DMS79 treated with DMSO at 0.1 percent for 48 hours (cell line): ENCODE measurements at regions not wholly inside any gene's neighbourhood (a gene's known extent, or its start where the extent isn't known, plus 50 kb on each side); places are given as distances from the start of the nearest gene placed in this dataset.

Experiments used
- DNase-seq: peaks from one replicate; lab custom pipeline; 2025; lab: John Stamatoyannopoulos, UW

DNA sequence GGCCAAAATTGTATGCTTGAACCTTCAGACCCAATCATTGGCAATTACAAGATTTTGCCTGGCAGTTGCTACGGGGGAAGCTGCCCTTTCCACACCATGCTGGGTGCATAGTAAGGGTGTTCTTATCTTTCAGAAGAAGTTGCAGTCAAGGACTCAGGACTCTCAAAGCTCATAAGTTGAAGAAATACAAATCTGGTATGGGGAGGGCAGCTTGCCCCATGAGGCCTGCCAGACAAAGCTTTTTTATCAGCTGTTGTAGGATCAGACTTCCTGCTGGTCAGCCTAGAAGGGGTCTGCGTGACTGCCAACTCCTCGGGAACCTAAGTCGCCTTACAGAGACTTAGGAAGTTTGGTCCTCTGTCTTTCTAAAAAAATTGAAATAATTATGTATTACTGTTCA lies 174.9 kb upstream of the TECRL start:
- no peak for DNase-seq

DNA sequence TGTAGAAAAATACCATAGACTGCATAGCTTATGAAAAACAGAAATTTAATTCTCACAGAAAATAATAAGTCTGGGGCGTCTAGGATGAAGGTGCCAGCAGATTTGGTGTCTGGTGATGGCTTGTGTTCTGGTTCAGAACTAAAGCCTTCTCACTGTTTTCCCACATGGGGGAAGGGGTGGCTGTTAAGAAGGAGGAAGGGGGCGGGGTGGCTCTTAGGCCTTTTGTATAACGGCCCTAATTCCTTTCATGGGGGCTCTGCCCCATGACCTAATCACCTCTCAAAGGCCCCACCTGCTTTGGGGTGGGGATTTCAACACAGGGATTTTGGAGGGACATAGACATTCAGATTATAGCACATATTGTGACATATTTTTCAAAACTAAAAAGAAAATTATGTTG lies 173.2 kb upstream of the TECRL start:
- DNase-seq: no peak

DNA sequence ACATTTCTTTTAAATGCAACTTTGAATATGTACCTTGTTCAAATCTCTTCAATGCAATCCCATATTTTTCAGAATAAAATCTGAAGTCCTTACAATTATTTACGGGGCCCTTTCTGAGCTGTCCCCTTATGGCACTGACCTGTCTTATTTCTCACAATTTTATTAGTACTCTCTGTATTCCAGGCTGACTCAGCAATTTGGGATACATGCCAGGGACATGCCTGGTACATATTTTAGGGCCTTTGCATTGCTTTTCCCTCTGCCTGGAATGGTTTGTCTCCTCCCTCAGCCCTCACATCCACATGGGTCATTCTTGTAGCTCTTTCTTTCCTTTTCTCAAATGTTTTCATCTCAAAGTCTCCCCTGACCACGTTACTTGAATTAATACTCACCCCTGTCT lies 172.2 kb upstream of the TECRL start:
- DNase-seq: no peak

DNA sequence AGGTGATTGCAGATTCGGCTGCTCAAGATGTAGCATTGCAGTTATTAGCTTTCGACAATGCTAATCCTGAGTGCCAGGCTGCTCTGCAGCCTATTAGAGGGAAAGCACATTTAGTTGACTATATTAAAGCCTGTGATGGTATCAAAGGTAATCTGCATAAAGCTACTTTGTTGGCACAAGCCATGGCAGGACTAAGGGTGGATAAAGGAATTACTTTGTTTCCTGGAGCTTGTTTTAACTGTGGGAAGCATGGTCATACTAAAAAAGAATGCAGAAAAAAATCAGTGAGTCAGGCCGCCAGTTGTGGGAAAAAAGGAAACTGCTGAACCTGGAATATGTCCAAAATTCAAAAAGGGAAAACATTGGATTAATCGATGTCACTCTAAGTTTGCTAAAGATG lies 154.9 kb upstream of the TECRL start:
- DNase-seq: no peak

DNA sequence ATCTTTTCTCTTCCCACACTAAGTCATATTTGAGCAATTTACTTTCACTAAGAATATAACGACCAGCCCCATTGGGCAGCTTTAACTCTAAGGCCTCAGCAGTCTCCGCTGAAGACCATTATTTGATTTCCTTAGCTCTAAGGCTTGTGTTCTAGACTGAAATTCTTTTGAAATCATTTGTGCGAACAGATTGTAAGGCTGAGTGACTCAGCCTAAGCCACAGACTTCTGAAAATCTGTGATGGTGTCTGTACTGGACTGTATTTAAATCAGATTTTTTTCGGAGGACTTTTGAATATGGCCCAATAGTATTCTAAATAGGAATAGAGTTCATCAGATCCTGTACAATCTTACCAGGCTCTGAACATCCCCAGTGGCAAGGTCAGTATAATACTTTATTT lies 150.3 kb upstream of the TECRL start:
- no peak for DNase-seq

DNA sequence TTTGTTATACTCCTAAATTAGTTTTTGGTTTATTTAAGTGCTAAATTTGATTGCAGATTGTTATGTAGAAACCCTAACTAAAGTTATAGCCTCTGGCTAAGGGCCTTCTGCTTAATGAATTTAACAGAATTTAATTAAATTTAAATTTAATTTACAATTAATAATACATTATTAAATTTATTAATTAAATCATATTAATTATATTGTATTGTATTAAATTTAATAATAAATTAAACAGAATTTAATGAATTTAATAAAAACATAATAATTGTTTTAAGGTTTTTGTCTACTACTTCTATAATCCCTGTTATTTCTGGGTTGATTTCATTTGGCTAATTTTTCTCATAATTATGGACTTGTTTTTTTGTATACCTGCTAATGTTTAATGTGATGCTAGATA lies 141.9 kb upstream of the TECRL start:
- DNase-seq: no peak

DNA sequence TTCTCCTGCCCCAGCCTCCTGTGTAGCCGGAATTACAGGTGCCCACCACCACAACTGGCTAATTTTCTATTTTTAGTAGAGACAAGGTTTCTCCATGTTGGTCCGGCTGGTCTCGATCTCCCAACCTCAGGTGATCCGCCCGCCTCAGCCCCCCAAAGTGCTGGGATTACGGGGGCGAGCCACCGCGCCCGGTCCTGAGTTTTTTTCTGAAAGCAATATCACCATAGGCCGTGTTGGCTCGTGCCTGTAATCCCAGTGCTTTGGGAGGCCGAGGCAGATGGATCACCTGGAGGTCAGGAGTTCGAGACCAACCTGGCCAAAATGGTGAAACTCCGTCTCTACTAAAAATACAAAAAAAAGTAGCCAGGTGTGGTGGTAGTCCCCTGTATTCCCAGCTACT lies 136.3 kb upstream of the TECRL start:
- DNase-seq: no peak

DNA sequence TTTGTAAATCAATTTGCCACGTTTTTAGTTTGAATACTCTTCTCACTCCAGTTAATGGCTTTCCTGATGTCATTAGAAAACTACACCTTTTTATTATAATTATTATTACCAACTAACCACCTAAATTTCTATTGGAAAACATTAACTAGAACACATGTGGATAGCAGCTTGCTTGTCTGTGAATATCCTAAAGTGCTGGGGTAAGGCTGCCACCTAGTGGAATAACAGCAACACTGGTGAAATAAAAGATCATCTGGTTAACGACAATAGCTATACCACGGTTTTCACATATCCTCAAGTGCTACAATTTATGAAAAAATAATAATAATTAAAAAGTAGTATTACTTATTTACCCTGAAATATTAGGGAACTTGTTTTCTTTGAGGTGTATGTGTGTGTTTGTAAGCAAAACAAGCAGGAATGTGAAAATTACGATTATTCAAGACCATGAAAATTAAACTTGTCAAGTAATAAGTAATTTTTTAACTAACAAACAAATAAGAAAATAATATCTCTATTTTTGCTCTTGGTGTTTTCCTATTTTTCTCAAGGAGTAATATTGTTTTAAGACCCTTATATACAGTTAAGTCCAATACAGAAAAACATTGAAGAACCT lies 130.1 kb upstream of the TECRL start:
- DNase-seq: peak; percentile 23

DNA sequence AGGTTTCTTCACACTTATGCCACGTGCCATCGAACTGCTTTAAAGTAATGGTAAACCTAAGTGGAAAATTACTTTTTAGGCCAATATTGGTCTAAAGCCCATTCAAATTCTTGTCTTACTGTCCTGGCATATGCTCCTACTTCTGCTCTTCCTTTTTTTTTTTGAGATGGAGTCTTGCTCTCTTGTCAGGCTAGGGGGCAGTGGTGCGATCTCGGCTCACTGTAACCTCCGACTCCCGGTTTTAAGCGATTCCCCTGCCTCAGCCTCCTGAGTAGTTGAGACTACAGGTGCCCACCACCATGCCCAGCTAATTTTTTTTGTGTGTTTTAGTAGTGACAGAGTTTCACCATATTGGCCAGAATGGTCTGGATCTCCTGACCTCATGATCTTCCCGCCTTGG lies 129.0 kb upstream of the TECRL start:
- DNase-seq: no peak

DNA sequence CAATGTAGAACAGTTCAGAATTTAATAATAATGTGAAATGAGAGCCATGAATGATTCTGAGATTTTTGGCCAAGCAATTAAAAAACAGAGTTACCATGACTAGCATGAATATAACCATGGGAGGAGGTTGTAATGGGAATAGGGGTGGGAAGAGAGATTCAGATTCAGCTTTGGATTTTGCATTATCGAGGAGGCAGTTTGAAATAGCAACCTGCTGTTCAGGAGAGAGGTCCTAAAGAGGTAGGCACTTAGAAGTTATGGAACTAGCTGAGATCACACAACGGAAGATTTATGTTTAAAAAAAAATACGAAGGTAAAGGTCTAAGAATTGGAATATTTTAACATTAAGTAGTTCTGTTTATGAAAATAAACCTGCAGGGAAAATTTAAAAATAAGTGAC lies 124.4 kb upstream of the TECRL start:
- no peak for DNase-seq

DNA sequence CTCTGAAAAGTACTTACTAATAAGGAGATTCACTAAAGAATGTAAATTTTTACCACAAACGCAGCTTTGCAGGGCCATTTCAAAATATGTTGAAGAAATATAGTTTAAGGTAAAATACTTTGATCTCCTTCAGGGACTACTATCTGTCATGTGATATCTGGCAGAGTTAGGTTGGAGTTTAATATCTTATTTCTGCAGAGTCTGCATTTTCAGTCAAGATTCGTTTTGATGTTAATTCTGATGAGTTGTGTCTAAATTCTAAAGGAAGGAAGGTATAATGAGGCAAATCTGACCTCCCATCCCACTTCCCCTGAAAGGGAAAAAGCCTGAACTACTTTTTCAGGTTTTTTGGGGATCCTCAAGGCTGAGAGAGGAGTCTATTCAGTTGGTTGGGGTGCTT lies 123.9 kb upstream of the TECRL start:
- DNase-seq: no peak

DNA sequence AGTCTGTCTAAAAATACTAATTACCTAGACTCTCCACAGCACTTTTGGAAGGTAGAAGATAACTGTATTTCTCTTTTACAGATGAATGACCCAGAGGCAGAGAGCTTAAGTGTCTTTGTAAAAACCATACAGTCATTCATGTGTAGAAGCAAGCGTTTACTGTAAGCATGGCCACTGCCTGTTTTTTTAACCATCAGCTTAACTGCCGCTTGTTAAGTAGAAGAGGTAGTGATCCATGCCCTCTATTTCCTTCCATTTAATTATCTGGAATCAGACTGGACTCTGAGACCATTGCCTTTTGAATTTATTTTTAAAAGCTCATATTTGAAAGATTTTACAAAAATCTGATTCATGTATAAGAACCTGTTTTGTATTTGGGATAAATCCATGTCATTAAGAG lies 111.2 kb upstream of the TECRL start:
- DNase-seq: no peak

DNA sequence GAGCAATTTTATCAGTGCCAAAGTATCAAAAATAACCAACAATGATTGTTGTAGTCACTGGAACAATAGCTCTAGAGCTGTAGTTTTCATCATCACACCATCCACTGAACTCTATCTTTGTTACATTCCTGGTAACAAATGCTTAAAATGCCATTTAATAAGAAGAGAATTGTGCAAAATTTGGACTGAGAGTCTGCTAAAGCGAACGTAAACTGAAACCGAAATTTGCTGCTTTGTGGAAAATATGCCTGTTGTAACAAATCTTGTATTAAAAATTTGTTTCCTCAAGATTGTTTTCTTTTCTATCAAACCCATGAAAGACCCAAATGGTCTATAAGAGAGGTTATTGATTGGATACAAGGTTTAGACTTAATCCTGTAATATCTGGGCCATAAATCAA lies 109.3 kb upstream of the TECRL start:
- DNase-seq: no peak

DNA sequence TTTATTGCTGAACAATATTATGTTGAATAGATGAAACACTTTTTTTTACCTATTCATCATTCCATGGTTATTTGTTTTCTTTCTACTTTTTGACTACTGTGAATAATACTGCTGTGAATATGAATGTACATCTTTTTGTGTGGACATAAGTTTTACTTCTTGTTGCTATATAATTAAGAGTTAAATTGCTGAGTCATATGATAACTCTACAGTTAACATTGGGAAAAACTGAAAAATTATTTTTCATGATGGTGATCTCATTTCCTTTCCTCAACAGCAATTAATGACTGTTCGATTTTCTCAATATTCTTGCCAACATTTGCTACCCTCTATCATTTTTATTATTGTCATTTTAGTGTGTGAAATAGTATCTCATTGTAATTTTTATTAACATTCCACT lies 106.9 kb upstream of the TECRL start:
- no peak for DNase-seq

DNA sequence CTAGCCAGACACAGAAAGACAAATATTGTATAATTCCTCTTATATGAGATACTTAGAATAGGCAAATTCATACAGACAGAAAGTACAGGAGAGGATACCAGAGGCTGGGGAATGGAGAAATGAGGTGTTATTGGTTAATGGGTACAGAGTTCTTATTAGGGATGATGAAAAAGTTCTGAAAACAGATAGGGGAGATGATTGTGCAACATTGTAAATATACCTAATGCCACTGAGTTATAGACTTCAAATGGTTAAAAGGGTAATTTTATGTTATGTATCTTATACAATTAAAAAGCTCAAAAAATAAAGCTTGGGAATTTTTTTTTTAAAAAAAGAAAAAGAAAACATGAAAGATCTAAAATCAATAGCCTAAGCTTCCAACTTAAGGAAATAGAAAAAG lies 98.8 kb upstream of the TECRL start:
- DNase-seq: no peak

DNA sequence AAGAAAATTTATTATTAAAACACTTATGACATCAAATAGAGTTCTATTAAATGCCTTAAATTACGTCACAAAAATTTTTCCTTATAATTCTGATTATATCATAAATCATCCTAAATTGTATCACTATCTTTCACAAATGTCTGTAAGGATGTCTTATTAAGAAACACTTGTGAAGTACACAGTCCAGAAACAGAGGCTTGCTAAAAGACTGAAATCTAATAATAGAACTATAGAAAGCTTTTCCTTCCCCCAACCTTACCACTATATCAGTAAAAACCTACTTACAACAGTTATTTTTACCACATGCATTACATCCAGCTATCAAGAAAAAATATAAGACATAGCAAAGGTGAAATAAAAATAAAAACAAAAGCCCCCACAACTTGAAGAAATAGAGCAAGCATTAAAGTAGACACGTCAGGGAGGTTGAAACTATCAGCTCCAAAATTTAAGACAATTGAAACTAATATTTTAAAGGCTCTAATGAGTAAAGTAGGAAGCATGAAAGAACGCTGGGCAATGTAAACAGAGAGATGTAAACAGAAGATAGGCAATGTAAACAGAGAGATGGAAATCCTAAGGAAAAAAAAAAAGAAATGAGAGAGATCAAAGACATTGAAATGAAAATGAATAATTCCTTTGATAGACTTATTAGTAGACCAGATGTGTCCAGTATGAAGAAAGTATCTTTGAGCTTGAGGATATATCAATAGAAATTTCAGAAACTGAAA lies 94.9 kb upstream of the TECRL start:
- no peak for DNase-seq

DNA sequence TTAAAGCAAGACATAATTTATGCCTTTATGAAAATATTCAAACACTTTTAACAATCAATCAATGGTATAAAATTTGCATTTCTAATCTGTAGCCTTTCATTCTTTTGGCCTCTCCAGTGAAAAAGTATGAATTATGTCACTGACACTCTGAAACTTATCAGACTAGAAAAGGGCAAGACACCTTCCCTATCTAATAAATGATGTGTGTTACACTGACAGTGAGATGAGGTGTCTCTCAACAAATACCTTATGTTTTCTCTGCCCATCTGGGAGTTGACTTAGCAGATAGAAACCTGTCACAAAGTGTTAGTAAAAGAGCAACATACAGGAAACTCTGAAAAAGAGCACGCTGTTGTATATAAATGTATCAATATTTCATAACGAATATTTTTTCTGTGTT lies 94.2 kb upstream of the TECRL start:
- no peak for DNase-seq

DNA sequence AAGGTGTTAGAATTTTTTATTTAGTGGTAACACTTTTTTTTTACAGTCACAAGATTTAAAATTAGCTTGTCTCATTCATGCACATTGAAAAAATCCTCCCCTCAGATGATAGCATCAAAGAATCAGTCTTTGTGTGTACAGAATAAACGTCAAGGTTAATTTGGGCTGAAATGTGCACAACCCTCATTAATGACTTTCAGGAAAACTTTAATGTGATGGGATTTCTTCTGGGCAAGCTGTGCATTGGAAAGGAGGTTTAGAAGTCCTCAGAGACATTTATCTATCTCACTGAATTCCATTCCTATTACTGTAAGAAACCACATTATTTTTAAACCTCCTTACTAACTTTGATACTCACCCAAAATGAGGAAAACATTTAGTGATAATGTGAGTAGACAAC lies 88.2 kb upstream of the TECRL start:
- DNase-seq: no peak

DNA sequence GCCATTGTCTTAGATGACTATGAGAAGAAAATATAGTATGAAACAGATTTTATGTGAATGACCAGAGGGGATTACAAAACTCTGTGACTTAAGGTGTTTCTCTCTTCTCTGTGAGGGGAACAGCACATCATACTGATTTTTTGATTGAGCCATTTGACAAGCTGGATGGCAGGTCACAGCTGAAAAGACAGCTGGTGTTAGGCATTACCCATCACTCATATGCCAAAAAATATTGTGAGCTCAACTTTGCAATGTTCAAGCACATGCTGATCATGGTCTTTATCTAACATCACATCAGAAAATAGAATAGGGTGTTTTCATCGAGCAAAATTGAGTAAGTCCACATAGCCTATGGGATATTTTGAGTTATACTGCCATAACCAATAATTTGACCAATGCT lies 86.7 kb upstream of the TECRL start:
- no peak for DNase-seq

DNA sequence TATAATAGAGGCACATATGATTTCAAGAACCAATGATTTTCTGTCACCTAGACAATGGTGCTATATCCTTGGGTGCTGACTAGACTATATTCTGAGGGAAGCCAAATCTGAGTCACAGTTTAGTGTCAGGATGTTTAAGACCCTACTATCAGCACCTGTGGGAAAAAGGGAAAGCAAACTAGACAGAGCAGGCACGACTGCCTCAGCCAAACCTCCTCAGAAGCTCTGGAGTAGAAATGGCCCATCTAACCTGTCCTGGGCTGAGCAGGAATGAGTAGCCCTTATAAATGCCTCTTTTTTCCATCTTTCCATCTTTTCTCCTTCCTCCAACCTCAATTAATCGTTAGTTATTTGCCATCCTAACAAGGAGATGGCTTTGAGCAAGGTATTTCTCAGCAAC lies 80.4 kb upstream of the TECRL start:
- no peak for DNase-seq

DNA sequence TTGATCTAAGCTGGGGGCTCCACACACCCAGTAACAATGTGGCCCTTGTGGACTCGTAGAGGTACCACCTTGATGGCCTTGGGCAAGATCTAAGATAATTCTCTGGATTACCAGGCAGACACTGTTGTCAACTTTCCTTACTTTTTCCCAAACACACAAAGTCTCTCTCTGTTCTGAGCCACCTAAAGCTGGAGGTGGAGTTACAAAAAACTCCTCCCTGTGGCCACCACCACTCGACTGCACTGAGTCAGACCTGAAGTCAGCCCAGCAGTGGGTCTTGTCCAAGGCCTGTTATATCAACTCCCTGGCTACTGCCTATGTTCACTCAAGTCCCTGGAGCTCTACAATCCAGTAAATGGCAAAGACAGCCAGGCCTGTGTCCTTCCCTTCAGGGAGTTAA lies 70.1 kb upstream of the TECRL start:
- DNase-seq: no peak

DNA sequence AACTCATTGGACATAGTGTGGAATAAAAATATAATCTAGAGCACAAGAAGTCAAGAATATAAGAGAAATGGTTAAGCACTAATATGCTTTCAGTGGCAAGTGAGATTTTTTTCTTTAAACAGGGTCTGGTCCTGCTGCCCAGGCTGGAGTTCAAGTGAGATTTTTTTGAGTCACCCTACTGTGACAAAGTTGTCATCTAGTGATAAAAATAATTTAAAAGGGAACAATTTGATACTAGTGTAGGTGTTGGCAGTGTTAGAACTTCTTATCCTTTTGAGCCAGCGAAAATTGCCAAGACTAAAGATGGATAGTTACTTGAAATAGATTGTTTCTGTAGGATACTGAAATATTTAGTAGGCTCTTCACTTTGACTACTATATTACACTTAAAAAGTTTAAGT lies 67.9 kb upstream of the TECRL start:
- no peak for DNase-seq

DNA sequence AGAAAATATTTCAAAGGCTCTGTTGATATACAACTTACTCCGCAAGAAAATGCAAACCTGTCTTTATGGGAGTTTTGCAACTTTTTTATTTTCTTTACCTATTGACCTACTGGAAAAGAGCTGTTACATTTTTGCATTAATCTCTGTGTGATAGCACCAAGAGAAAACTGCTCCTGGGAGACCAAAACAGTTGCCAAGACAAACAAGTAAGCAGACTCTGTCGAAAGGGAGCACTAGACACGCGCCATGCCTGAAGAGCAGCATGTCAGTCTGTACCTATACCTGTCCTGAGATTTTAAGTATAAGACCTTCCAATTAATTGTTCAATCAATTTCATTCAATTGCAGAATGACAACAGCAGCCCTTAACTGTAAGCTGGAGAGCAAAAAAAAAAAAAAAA lies 56.0 kb upstream of the TECRL start:
- no peak for DNase-seq

DNA sequence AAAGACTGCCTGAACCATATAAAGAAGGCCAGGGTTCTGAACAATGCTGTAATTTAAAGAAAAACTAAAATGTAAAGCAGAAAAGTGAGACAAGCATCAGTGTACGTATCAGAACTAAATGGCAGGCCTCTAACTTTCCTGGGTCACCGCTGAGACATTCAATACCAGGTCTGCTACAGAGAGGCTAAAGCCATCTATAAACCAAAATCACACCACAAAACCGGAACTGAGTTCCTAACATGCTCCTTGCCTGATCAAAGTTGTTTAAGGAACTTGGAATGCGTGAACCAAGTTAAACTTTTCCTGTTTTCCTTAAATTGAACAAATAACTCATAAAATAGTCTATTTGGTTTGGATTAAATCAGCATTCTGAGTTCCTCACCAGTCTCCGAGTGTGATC lies 55.3 kb upstream of the TECRL start:
- DNase-seq: no peak
